PC-3 (cell line): ENCODE measurements at regions not wholly inside any gene's neighbourhood (a gene's known extent, or its start where the extent isn't known, plus 50 kb on each side); places are given as distances from the start of the nearest gene placed in this dataset.

Source experiments
- CTCF ChIP-seq: fragments of 300-600 bp; sonication (generic); conservative IDR thresholded peaks from 2 replicates; pipeline ENCODE4 v1.5.1; 2017; ENCODE audit warnings: antibody characterized with exemption, low read depth, mild to moderate bottlenecking, low read length
- EZH2 ChIP-seq: fragments of 300-600 bp; sonication (generic); IDR thresholded peaks from one replicate; pipeline ENCODE4 v1.6.1; 2017; ENCODE audit warnings: antibody characterized with exemption, mild to moderate bottlenecking, low read length; ENCODE audit not compliant: unreplicated experiment

GRCh38 chr12:73731658-73732057, 806.0 kb upstream of the ATXN7L3B start:
- TF ChIP-seq CTCF = no peak
- TF ChIP-seq EZH2 = no peak
